ENCODE measurements at regions not wholly inside any gene's neighbourhood (a gene's known extent, or its start where the extent isn't known, plus 50 kb on each side); places are given as distances from the start of the nearest gene placed in this dataset.

DNA sequence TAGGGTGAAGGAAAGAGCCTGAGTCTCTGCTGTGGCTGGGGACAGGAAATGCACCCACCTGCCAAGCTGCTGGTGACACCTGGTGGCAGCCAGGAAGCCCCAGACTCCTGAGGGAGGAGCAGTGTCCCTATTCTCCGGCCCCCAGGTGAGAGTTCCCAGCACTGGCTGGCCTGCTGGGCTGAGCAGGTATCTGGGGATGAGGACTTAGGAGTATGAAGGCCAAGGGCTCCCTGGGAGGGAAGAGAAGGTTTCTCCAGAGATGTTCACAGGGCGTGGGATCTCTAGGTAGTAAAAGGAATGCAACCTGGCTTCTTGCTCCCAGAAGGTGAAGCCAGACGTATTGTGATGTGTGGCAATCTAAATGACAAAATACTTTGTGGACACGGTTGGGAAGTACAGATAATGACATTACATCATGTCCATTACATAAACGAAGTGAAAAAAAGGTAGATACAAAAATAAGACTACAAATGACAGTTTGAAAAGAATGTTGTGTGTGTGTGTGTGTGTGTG is 75.8 kb upstream of the SLC1A4 start:
- 0 out of 2 replicates have a peak, but pooled peaks cover 4% of the 10 kb centered on the region for H3F3A ChIP-seq (ENCODE audit: insufficient read depth)
- no peak overlapping the region for H3K9ac ChIP-seq
- in situ Hi-C loops (cut with MboI): loop anchor here (25.0 kb wide), 2 partner anchors 249 to 649 kb away; no protein-coding TSS in a partner anchor

DNA sequence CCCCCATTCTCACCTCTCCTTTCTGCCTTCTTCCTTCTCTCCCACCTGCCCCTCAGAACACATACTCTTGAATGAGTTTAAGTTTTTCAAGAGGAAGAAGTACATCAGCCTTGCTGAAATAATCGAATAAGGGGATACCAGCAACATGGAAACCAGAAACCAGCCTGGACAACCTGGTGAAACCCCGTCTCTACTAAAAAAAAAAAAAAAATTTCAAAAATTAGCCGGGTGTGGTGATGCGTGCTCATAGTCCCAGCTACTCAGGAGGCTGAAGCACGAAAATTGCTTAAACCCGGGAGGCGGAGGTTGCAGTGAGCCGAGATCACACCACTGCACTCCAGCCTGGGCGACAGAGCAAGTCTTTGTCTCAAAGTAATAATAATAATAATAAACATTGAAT is 75.0 kb upstream of the SLC1A4 start:
- Histone ChIP-seq H2AFZ (no peak overlapping the region), H3K9me2 (ENCODE audit: insufficient read depth) (no peaks in the 10 kb centered on the region), H3K4me1 (ENCODE audit: insufficient read depth) (peaks cover 3% of the 10 kb centered on the region; the same call in 1 of the 2 replicates), H3K79me2 (ENCODE audit: insufficient read depth) (no peaks in the 10 kb centered on the region), H4K20me1 (ENCODE audit: insufficient read depth) (no peaks in the 10 kb centered on the region), H3K36me3 (ENCODE audit: low read depth) (no peaks in the 10 kb centered on the region), H3F3A (ENCODE audit: insufficient read depth) (0 out of 2 replicates have a peak, but pooled peaks cover 4% of the 10 kb centered on the region), H3K4me3 (no peak overlapping the region), H3K27ac (no peak overlapping the region), H3K9ac (no peak overlapping the region), H3K27me3 (replicated peaks; ENCODE audit: insufficient read depth) (no peaks in the 10 kb centered on the region), H3K4me2 (ENCODE audit: unreplicated experiment) (no peak overlapping the region), H3K9me3 (ENCODE audit: low read depth) (no peaks in the 10 kb centered on the region)
- 82 to 86% methylated on average over 9 of the region's 9 CpGs for WGBS, 2 experiments (ENCODE audit: low coverage in 1 of 2, low lambda C conversion rate in 2 of 2, missing lambda C conversion rate in 2 of 2)
- DNase-seq: no peak
- TF ChIP-seq EZH2 (IDR thresholded peaks at IDR 0.05; ENCODE audit: insufficient read depth, poor library complexity, severe bottlenecking) (no peak), EZH2phosphoT487 (IDR thresholded peaks at IDR 0.05; ENCODE audit: insufficient read depth, low read depth) (no peak)
- in situ Hi-C loops (cut with MboI): loop anchor here (25.0 kb wide), 2 partner anchors 248 to 648 kb away; no protein-coding TSS in a partner anchor

More for the DNA sequence above, 75.8 kb upstream of the SLC1A4 start:
- no peak for TF ChIP-seq EZH2phosphoT487 (IDR thresholded peaks at IDR 0.05; ENCODE audit: insufficient read depth, low read depth)
- no peak for TF ChIP-seq EZH2 (IDR thresholded peaks at IDR 0.05; ENCODE audit: insufficient read depth, poor library complexity, severe bottlenecking)
- no peaks in the 10 kb centered on the region for H4K20me1 ChIP-seq (ENCODE audit: insufficient read depth)
- H3K36me3 ChIP-seq (ENCODE audit: low read depth): no peaks in the 10 kb centered on the region
- no peaks in the 10 kb centered on the region for H3K79me2 ChIP-seq (ENCODE audit: insufficient read depth)
- no peak overlapping the region for H3K4me3 ChIP-seq
- no peaks in the 10 kb centered on the region for H3K9me3 ChIP-seq (ENCODE audit: low read depth)
- 53 to 58% methylated on average over 5 of the region's 5 CpGs for WGBS, 2 experiments (ENCODE audit: low coverage in 1 of 2, low lambda C conversion rate in 2 of 2, missing lambda C conversion rate in 2 of 2)
- no peaks in the 10 kb centered on the region for H3K9me2 ChIP-seq (ENCODE audit: insufficient read depth)
- peaks cover 3% of the 10 kb centered on the region; the same call in 1 of the 2 replicates for H3K4me1 ChIP-seq (ENCODE audit: insufficient read depth)
- no peak overlapping the region for H2AFZ ChIP-seq
- no peak overlapping the region for H3K4me2 ChIP-seq (ENCODE audit: unreplicated experiment)
- no peak for DNase-seq
- H3K27me3 ChIP-seq (replicated peaks; ENCODE audit: insufficient read depth): no peaks in the 10 kb centered on the region
- H3K27ac ChIP-seq: no peak overlapping the region

DNA sequence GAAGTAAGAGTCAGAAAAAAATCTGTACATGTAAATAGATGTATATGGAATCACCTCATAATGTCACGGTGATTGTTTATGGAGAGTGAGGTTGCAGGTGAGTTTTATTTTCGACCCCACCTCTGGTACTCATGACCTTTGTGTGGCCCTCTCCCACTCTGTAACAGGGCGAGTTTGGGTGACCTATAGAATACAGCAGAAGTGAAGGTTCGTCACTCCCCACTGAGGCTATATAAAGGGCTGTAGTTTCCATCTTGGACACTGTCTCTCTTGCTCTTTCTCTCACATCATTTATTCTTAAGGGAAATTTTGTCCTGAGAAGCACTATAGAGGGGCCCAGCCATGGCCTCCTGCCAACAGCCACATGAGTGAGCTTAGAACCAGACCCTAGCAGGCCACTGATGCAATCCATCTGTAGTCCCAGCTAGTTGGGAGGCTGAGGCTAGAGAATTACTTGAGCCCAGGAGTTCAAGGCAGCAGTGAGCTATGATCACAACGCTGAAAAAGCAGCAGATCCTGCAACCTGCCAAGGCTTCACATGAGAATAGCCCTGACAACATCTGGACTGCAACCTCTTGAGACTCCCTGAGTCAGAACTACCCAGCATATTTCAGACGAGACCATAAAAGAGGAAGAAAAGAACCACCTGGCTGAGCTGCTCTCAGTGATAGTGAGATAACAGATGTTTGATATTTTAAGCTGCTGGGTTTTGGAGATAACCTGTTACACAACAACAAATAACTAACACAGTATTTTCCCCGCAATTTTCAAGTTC is 74.3 kb upstream of the SLC1A4 start:
- H3K4me1 ChIP-seq (ENCODE audit: insufficient read depth): peaks cover 3% of the 10 kb centered on the region; the same call in 1 of the 2 replicates
- no peak overlapping the region for H3K9ac ChIP-seq
- no peak overlapping the region for H3K4me2 ChIP-seq (ENCODE audit: unreplicated experiment)
- H3K36me3 ChIP-seq (ENCODE audit: low read depth): no peaks in the 10 kb centered on the region
- no peaks in the 10 kb centered on the region for H3K9me2 ChIP-seq (ENCODE audit: insufficient read depth)
- no peak overlapping the region for H3K27ac ChIP-seq
- DNase-seq: peak; percentile 35
- no peaks in the 10 kb centered on the region for H3K79me2 ChIP-seq (ENCODE audit: insufficient read depth)
- no peak overlapping the region for H2AFZ ChIP-seq
- no peak overlapping the region for H3K4me3 ChIP-seq
- H3K9me3 ChIP-seq (ENCODE audit: low read depth): no peaks in the 10 kb centered on the region
- WGBS, 2 experiments (ENCODE audit: low coverage in 1 of 2, low lambda C conversion rate in 2 of 2, missing lambda C conversion rate in 2 of 2): 44 to 52% methylated on average over 7 of the region's 7 CpGs
- H3K27me3 ChIP-seq (replicated peaks; ENCODE audit: insufficient read depth): no peaks in the 10 kb centered on the region
- 0 out of 2 replicates have a peak, but pooled peaks cover 4% of the 10 kb centered on the region for H3F3A ChIP-seq (ENCODE audit: insufficient read depth)
- H4K20me1 ChIP-seq (ENCODE audit: insufficient read depth): no peaks in the 10 kb centered on the region
- in situ Hi-C loops (cut with MboI): loop anchor here (5.0 to 25.0 kb wide), 3 partner anchors 132 to 647 kb away; no protein-coding TSS in a partner anchor
- TF ChIP-seq EZH2 (IDR thresholded peaks at IDR 0.05; ENCODE audit: insufficient read depth, poor library complexity, severe bottlenecking) (no peak), EZH2phosphoT487 (IDR thresholded peaks at IDR 0.05; ENCODE audit: insufficient read depth, low read depth) (no peak)

DNA sequence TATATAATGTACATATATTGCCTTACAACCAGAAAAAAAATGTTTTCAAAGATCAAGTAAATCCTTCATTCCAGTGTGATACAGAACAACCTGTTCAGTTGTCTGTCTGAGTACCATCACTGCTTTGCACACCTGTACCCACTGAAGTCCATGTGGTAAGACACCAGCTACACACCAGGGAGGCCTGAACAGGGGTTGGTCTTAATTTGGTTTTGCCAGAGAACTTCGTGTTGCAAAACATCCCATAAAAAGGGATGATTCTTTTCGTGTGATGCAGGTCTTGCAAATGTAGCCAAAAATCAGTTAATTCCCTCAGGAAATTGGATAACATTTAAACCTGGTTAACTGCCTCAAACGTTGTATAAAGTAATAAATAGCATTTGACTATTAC is 73.7 kb upstream of the SLC1A4 start:
- H3K4me2 ChIP-seq (ENCODE audit: unreplicated experiment): no peak overlapping the region
- H3K9me3 ChIP-seq (ENCODE audit: low read depth): no peaks in the 10 kb centered on the region
- H3K9me2 ChIP-seq (ENCODE audit: insufficient read depth): no peaks in the 10 kb centered on the region
- no peaks in the 10 kb centered on the region for H4K20me1 ChIP-seq (ENCODE audit: insufficient read depth)
- no peak overlapping the region for H3K27ac ChIP-seq
- no peak overlapping the region for H3K9ac ChIP-seq
- TF ChIP-seq EZH2phosphoT487 (IDR thresholded peaks at IDR 0.05; ENCODE audit: insufficient read depth, low read depth): no peak
- TF ChIP-seq EZH2 (IDR thresholded peaks at IDR 0.05; ENCODE audit: insufficient read depth, poor library complexity, severe bottlenecking): no peak
- no peak overlapping the region for H2AFZ ChIP-seq
- no peaks in the 10 kb centered on the region for H3K79me2 ChIP-seq (ENCODE audit: insufficient read depth)
- H3K4me3 ChIP-seq: no peak overlapping the region
- in situ Hi-C loops (cut with MboI): loop anchor here (5.0 to 25.0 kb wide), 3 partner anchors 132 to 647 kb away; no protein-coding TSS in a partner anchor
- no peaks in the 10 kb centered on the region for H3K27me3 ChIP-seq (replicated peaks; ENCODE audit: insufficient read depth)
- WGBS, 2 experiments (ENCODE audit: low coverage in 1 of 2, low lambda C conversion rate in 2 of 2, missing lambda C conversion rate in 2 of 2): 0 to 4% methylated on average over 3 of the region's 3 CpGs
- 0 out of 2 replicates have a peak, but pooled peaks cover 4% of the 10 kb centered on the region for H3F3A ChIP-seq (ENCODE audit: insufficient read depth)
- H3K4me1 ChIP-seq (ENCODE audit: insufficient read depth): peaks cover 3% of the 10 kb centered on the region; the same call in 1 of the 2 replicates
- no peaks in the 10 kb centered on the region for H3K36me3 ChIP-seq (ENCODE audit: low read depth)
- DNase-seq: no peak
